ENCODE measurements at regions not wholly inside any gene's neighbourhood (a gene's known extent, or its start where the extent isn't known, plus 50 kb on each side); places are given as distances from the start of the nearest gene placed in this dataset.

DNA sequence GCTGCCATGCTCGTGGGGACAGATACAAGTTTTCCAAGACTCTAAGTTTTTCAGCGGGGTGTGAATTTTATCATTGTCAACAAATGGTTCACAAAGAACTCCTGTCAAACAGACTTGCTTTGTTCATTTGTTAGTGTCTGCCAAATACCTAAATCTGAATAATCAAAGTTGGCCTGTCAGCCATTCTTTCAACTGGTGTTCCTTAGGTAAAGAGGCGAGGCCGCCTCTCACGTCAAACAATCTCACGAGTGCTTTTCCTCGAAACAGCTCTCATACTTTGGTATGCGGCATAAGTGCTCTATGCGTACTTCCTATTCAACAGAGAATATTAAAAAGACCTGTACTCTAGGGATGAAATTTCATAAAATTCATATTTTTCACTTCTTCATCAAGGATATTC lies 51.4 kb upstream of the KANK4 start:
- Mint-ChIP-seq H3K9me3 (no peaks in the 10 kb centered on the region), H3K4me3 (no peak overlapping the region), H3K27me3 (no peaks in the 10 kb centered on the region), H3K4me1 (ENCODE audit: low read depth) (no peaks in the 10 kb centered on the region), H3K36me3 (ENCODE audit: low read depth) (no peaks in the 10 kb centered on the region), H3K27ac (no peak overlapping the region)
- ATAC-seq, result no peak
- TF ChIP-seq, protein P1, sequence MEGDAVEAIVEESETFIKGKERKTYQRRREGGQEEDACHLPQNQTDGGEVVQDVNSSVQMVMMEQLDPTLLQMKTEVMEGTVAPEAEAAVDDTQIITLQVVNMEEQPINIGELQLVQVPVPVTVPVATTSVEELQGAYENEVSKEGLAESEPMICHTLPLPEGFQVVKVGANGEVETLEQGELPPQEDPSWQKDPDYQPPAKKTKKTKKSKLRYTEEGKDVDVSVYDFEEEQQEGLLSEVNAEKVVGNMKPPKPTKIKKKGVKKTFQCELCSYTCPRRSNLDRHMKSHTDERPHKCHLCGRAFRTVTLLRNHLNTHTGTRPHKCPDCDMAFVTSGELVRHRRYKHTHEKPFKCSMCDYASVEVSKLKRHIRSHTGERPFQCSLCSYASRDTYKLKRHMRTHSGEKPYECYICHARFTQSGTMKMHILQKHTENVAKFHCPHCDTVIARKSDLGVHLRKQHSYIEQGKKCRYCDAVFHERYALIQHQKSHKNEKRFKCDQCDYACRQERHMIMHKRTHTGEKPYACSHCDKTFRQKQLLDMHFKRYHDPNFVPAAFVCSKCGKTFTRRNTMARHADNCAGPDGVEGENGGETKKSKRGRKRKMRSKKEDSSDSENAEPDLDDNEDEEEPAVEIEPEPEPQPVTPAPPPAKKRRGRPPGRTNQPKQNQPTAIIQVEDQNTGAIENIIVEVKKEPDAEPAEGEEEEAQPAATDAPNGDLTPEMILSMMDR (IDR thresholded peaks at IDR 0.05), result no peak
- CTCF ChIA-PET, result no interaction called here
- DNase-seq, result no peak
- POLR2A ChIA-PET, result no interaction called here
- intact Hi-C loops (cut with micrococcal nuclease), result no loop called here

- Mint-ChIP-seq H3K4me1 (ENCODE audit: low read depth) (no peaks in the 10 kb centered on the region), H3K4me3 (no peak overlapping the region), H3K36me3 (ENCODE audit: low read depth) (no peaks in the 10 kb centered on the region), H3K27ac (no peak overlapping the region), H3K9me3 (no peaks in the 10 kb centered on the region), H3K27me3 (no peaks in the 10 kb centered on the region)
- intact Hi-C loops (cut with micrococcal nuclease), result no loop called here
- ChIA-PET POLR2A (no interaction called here), CTCF (no interaction called here)
- DNase-seq (no peak), ATAC-seq (no peak)
- TF ChIP-seq, protein P1 (IDR thresholded peaks at IDR 0.05), result no peak
Observed at GRCh38 chr1:62371375-62371774, 52.1 kb upstream of the KANK4 start.

- ATAC-seq, result no peak
- Mint-ChIP-seq H3K27ac (no peak overlapping the region), H3K4me3 (no peak overlapping the region), H3K4me1 (ENCODE audit: low read depth) (no peaks in the 10 kb centered on the region), H3K9me3 (no peaks in the 10 kb centered on the region), H3K27me3 (no peaks in the 10 kb centered on the region), H3K36me3 (ENCODE audit: low read depth) (no peaks in the 10 kb centered on the region)
- TF ChIP-seq, protein P1 (IDR thresholded peaks at IDR 0.05), result no peak
- ChIA-PET CTCF (no interaction called here), POLR2A (no interaction called here)
- no peak for DNase-seq
- intact Hi-C loops (cut with micrococcal nuclease), result no loop called here
Observed at GRCh38 chr1:62373221-62373620, 54.0 kb upstream of the KANK4 start.

DNA sequence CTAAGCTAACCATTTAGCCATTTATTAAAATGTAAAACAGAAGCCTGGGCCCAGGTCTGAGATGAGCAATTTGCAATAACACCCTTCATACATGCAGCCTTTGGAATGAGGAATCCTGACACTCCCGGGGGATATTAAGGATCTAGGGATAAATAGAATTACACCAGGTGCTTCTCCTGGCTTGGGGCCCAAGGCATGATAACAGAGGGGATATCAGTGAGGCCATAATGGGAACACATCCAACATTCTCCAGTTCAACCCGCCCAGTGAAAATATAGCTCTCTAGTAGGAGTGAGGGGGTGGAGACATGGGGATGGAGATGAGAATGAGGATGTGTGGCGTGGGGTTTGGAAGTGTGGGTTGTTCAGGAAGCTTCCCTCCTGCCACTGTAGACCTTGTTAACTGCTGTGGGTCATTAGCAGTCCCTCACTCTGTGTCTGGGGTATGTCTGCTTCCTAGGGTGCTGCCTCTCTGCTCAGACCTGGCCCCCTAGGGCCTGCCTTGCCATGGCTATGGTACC lies 57.9 kb upstream of the KANK4 start:
- intact Hi-C loops (cut with micrococcal nuclease), result no loop called here
- TF ChIP-seq, protein P1 (IDR thresholded peaks at IDR 0.05), result no peak
- peaks cover 4% of the 10 kb centered on the region for H3K27me3 Mint-ChIP-seq
- H3K4me3 Mint-ChIP-seq, result no peak overlapping the region
- DNase-seq (no peak), ATAC-seq (no peak)
- ChIA-PET POLR2A (interaction anchor here (0.6 to 1.4 kb wide), 2 partner anchors 21 to 198 kb away, joined by 3 read pairs; no protein-coding TSS in a partner anchor), CTCF (interaction anchor here (1.9 kb wide), 1 partner anchor 10 kb away, joined by 5 read pairs; no protein-coding TSS in a partner anchor)
- H3K4me1 Mint-ChIP-seq (ENCODE audit: low read depth), result no peaks in the 10 kb centered on the region
- H3K9me3 Mint-ChIP-seq, result no peaks in the 10 kb centered on the region
- H3K36me3 Mint-ChIP-seq (ENCODE audit: low read depth), result no peaks in the 10 kb centered on the region
- H3K27ac Mint-ChIP-seq, result no peak overlapping the region

- ChIA-PET POLR2A (no interaction called here), CTCF (no interaction called here)
Observed at GRCh38 chr1:62380181-62380580, 56.7 kb upstream of the USP1 start.

More at GRCh38 chr1:62380181-62380580, 56.7 kb upstream of the USP1 start:
- ATAC-seq, result no peak
- TF ChIP-seq, protein P1 (IDR thresholded peaks at IDR 0.05), result no peak
- Mint-ChIP-seq H3K27me3 (peaks cover 4% of the 10 kb centered on the region), H3K36me3 (ENCODE audit: low read depth) (no peaks in the 10 kb centered on the region), H3K27ac (no peak overlapping the region), H3K4me3 (no peak overlapping the region), H3K4me1 (ENCODE audit: low read depth) (no peaks in the 10 kb centered on the region), H3K9me3 (no peaks in the 10 kb centered on the region)
- no peak for DNase-seq
- intact Hi-C loops (cut with micrococcal nuclease), result no loop called here

Data from activated CD8-positive, alpha-beta T cell treated with anti-CD3 and anti-CD28 coated beads for 36 hours (primary cell).